ENCODE measurements at regions not wholly inside any gene's neighbourhood (a gene's known extent, or its start where the extent isn't known, plus 50 kb on each side); places are given as distances from the start of the nearest gene placed in this dataset.
"Not testable (repeated sequence)": the region's sequence is repeated elsewhere in the genome, so short reads cannot be mapped to it uniquely, and the experiment has no call there.

- no peak for DNase-seq
Observed at GRCh38 chr4:38386654-38387188, 277.3 kb upstream of the KLF3 start.

GRCh38 chr4:38387348-38387747 lies 276.7 kb upstream of the KLF3 start:
- no peak for DNase-seq

- no peak for DNase-seq
Observed at GRCh38 chr4:38387819-38388218, 276.2 kb upstream of the KLF3 start.

- not testable (repeated sequence) for DNase-seq
Observed at GRCh38 chr4:38388907-38389306, 275.1 kb upstream of the KLF3 start.

GRCh38 chr4:38390969-38391545 lies 272.9 kb upstream of the KLF3 start:
- no peak for DNase-seq

GRCh38 chr4:38392223-38392855 lies 271.7 kb upstream of the KLF3 start:
- no peak for DNase-seq

GRCh38 chr4:38396091-38396490 lies 267.9 kb upstream of the KLF3 start:
- no peak for DNase-seq

- no peak for DNase-seq
Observed at GRCh38 chr4:38396845-38397547, 267.0 kb upstream of the KLF3 start.

- DNase-seq: no peak
Observed at GRCh38 chr4:38400946-38401345, 263.1 kb upstream of the KLF3 start.

GRCh38 chr4:38406243-38406642 lies 257.8 kb upstream of the KLF3 start:
- DNase-seq: no peak

GRCh38 chr4:38409852-38410251 lies 254.1 kb upstream of the KLF3 start:
- DNase-seq: no peak

GRCh38 chr4:38411092-38411491 lies 252.9 kb upstream of the KLF3 start:
- DNase-seq: peak; percentile 43

GRCh38 chr4:38411981-38412536 lies 251.9 kb upstream of the KLF3 start:
- DNase-seq: no peak

GRCh38 chr4:38413524-38414341 lies 250.3 kb upstream of the KLF3 start:
- no peak for DNase-seq

- DNase-seq: no peak
Observed at GRCh38 chr4:38414410-38414809, 249.6 kb upstream of the KLF3 start.

GRCh38 chr4:38415682-38416081 lies 248.3 kb upstream of the KLF3 start:
- DNase-seq: no peak

GRCh38 chr4:38416450-38417014 lies 247.5 kb upstream of the KLF3 start:
- no peak for DNase-seq

- DNase-seq: not testable (repeated sequence)
Observed at GRCh38 chr4:38420254-38420653, 243.7 kb upstream of the KLF3 start.

GRCh38 chr4:38422850-38423249 lies 241.1 kb upstream of the KLF3 start:
- DNase-seq: no peak

- DNase-seq: no peak
Observed at GRCh38 chr4:38424151-38424871, 239.7 kb upstream of the KLF3 start.

GRCh38 chr4:38426532-38426931 lies 237.5 kb upstream of the KLF3 start:
- no peak for DNase-seq

GRCh38 chr4:38430841-38431240 lies 233.2 kb upstream of the KLF3 start:
- DNase-seq: no peak

Data from activated CD4-positive, alpha-beta T cell treated with anti-CD3 and anti-CD28 coated beads, Interleukin-10, Interleukin-2, amounts not matched to agents 100 ng/mL and 50 ng/mL, durations not matched to agents 16 hours and 8 hours (primary cell).